Loucy (cell line): ENCODE measurements at regions not wholly inside any gene's neighbourhood (a gene's known extent, or its start where the extent isn't known, plus 50 kb on each side); places are given as distances from the start of the nearest gene placed in this dataset.

Experiments
- CTCF ChIP-seq: fragments of 200-600 bp; sonication (generic); conservative IDR thresholded peaks from 2 replicates; pipeline ENCODE4 v1.5.1; 2014; ENCODE audit warnings: mild to moderate bottlenecking, antibody characterized with exemption, low read length
- EZH2phosphoT487 ChIP-seq: fragments of 200-600 bp; IDR thresholded peaks from 2 replicates; pipeline ENCODE4 v1.6.1; 2018; ENCODE audit warnings: antibody characterized with exemption, mild to moderate bottlenecking, moderate library complexity, borderline replicate concordance

GRCh38 chr10:16117305-16117695 is 257.0 kb upstream of the MINDY3 start:
- TF ChIP-seq CTCF = no peak
- no peak for TF ChIP-seq EZH2phosphoT487
